ENCODE measurements at regions not wholly inside any gene's neighbourhood (a gene's known extent, or its start where the extent isn't known, plus 50 kb on each side); places are given as distances from the start of the nearest gene placed in this dataset.

DNA sequence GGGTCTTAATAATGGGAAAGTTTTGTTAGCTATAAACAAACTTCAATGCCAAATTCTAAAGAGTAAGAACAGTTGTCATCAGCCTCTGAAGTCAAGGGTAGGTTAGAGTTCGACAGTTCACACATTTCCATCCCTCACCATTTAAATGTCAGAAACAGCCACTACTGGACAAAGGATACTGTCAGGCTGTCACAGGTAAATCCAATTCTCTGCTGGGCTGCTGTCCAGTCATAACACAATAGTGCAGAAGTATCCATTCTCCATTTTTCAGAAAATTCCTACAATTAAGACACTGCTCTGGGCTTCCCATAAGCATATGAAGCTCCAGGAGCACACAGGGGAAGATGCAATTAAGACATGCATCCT, 221.4 kb downstream of the RPS29 start:
- TF ChIP-seq CTCF (IDR thresholded peaks at IDR 0.05) (no peak), POLR2A (IDR thresholded peaks at IDR 0.05) (no peak)
